Prostate gland (tissue), 1 donor: ENCODE measurements at regions not wholly inside any gene's neighbourhood (a gene's known extent, or its start where the extent isn't known, plus 50 kb on each side); places are given as distances from the start of the nearest gene placed in this dataset.

Source experiments
- POLR2A ChIP-seq: fragments of 450-650 bp; IDR thresholded peaks from one replicate; pipeline ENCODE4 v1.6.1; 2016; ENCODE audit warnings: antibody characterized with exemption, mild to moderate bottlenecking
- POLR2AphosphoS5 ChIP-seq: sonication (generic); formaldehyde crosslinking; IDR thresholded peaks from one replicate; pipeline ENCODE4 v1.6.1; 2017; ENCODE audit warnings: antibody characterized with exemption

DNA sequence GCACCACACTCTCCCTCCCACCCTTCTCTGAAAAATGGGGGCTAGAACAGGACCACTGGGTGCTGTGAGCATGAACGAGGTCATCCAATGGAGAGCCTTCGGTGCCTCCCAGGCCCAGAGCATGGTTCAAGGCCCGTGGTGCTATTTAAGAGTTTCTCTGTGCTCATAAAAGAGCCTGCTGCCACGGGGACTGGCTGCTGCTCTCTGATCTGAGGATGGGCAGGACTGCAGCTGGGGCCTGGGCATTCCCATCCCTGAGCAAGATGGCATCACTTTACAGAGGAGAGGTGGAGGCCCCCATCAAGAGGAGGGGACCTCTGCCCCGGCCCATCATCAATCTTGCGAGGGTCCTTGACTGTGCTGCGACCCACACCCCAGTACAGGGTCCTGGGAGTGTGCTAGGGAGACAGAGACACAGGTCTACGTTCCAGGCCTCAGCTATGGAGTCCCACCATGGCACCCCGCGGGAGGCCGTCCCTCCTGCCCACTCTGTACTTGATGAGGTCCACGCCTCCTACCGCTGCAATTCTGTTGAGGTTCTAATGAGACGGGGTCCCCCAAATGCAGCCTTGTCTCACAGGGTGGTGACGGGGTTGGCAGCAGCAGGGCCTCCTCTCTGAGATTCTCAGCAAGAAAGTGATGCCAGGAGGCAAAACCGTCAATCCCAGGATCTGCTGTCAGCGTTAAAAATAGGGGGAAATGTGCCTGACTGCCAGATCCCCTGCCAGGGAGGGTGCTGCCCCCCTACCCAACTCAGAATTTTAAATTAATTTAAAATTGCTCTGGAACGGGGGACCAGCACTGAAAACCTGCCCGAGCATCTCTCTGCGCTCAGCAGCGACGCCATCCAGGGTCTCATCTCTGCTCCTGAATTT is 405.4 kb downstream of the SHANK2 start:
- TF ChIP-seq POLR2A (no peak), POLR2AphosphoS5 (no peak)
